ENCODE measurements at regions not wholly inside any gene's neighbourhood (a gene's known extent, or its start where the extent isn't known, plus 50 kb on each side); places are given as distances from the start of the nearest gene placed in this dataset.

DNA sequence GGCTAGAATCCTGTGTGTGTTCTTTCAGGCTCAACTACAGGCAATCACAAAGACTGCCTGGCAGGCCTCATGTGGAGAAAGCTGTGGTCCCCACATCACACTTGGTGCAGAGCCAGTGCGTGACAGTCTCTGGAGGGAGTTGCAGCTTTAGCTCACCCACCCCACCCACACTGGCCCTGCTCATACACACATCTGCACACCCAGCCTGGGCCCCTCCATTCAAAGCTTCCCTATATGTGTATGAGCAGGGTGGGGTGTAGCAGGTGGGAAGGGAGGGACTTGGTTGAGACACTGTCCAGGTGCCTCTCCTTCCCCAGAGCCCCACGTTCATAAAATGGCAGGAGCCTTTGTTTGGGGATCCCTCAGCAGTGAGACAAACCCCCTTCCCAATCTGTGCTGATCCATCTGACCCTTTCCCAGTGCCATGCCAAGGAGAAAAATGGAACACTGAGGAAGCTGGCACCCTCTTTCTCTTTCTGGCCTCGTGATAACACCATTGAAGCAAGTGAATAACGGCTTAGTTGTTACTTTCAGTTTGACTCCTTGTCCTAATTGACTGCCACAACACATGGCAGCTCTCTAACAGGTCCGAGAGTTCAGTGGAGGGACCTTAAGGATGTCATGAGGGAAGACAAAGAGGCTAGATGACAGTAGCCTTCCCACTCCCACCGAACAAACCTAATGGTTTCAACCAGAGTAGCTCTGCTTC lies 53.8 kb upstream of the NRSN1 start:
- no peak for DNase-seq

- DNase-seq = no peak
These were observed 50.0 kb upstream of the NRSN1 start for GRCh38 chr6:24076011-24076410.
